ENCODE measurements at regions not wholly inside any gene's neighbourhood (a gene's known extent, or its start where the extent isn't known, plus 50 kb on each side); places are given as distances from the start of the nearest gene placed in this dataset.

DNA sequence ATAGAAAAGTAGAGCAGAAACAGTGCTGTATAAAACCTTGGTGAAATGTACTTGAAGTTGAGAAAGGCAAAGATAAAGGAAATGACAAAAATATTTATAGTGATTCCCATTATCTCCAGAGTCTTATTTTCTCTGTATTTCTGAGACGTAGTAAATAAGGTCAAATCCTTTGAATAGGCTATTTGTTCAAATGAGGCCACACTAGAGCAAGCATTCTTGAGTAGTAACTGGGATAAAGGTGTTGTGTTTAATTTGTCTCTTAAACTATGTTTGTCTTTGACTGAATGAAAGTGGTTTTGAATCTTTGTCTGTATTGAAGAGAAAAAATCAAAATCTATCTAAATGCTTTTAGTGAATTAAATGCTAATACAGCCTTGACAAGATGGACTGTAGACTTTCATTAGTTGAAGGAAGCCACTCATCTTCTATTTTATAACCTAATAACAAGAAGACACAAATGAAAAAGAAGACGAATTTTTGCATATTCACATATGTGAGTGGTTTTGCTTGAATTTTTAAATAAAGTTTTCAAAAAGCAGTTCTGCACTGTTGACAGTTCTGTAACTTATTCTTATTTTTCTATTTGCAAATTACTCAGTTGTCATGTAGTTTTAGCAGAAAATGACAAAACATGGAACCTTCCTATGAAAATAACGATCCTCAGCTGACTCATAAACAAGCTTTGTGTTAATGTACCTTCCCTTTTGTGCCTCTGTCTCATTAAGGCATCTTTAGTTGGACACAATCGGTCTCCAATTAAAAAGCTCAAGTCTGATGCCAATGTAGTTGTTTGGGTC lies 94.8 kb upstream of the PCDH18 start:
- Histone ChIP-seq H3K9me3 (ENCODE audit: control insufficient read depth in 4 of 4, low read length in 3 of 4) (peaks cover 0 to 1% (median 0%) of the 10 kb centered on the region in 4 donors), H3K27ac (ENCODE audit: low read depth in 1 of 2, low read length in 2 of 2) (no peak overlapping the region), H3K36me3 (ENCODE audit: control insufficient read depth in 4 of 4, insufficient read depth in 3 of 4, low read depth in 1 of 4, low read length in 3 of 4) (no peaks in the 10 kb centered on the region), H3K4me1 (ENCODE audit: control insufficient read depth in 4 of 4, insufficient read depth in 4 of 4, low read length in 3 of 4) (no peaks in the 10 kb centered on the region), H3K27me3 (ENCODE audit: control insufficient read depth in 4 of 4, insufficient read depth in 4 of 4, low read length in 3 of 4) (no peaks in the 10 kb centered on the region), H3K4me3 (ENCODE audit: low read depth in 1 of 3, low read length in 3 of 3) (no peak overlapping the region), H3K9ac (ENCODE audit: low read depth in 1 of 2, low read length in 2 of 2) (no peak overlapping the region)
- TF ChIP-seq GABPA (IDR thresholded peaks at IDR 0.05 in 1 of 2, conservative IDR thresholded peaks at IDR 0.05 in 1 of 2), result no peak
- TF ChIP-seq EGR1 (IDR thresholded peaks at IDR 0.05; ENCODE audit: low read depth in 2 of 2), result no peak
- TF ChIP-seq, protein P1, sequence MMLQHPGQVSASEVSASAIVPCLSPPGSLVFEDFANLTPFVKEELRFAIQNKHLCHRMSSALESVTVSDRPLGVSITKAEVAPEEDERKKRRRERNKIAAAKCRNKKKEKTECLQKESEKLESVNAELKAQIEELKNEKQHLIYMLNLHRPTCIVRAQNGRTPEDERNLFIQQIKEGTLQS (IDR thresholded peaks at IDR 0.05), result no peak
- no peak for TF ChIP-seq RAD21 (IDR thresholded peaks at IDR 0.05)
- TF ChIP-seq, protein P2, sequence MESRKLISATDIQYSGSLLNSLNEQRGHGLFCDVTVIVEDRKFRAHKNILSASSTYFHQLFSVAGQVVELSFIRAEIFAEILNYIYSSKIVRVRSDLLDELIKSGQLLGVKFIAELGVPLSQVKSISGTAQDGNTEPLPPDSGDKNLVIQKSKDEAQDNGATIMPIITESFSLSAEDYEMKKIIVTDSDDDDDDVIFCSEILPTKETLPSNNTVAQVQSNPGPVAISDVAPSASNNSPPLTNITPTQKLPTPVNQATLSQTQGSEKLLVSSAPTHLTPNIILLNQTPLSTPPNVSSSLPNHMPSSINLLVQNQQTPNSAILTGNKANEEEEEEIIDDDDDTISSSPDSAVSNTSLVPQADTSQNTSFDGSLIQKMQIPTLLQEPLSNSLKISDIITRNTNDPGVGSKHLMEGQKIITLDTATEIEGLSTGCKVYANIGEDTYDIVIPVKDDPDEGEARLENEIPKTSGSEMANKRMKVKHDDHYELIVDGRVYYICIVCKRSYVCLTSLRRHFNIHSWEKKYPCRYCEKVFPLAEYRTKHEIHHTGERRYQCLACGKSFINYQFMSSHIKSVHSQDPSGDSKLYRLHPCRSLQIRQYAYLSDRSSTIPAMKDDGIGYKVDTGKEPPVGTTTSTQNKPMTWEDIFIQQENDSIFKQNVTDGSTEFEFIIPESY (IDR thresholded peaks at IDR 0.05), result no peak
- TF ChIP-seq TAF1 (conservative IDR thresholded peaks at IDR 0.05), result no peak
- no peak for TF ChIP-seq FOXA1 (IDR thresholded peaks at IDR 0.05)
- no peak for TF ChIP-seq FOXA2 (IDR thresholded peaks at IDR 0.05)
- no peak for TF ChIP-seq HNF4A (conservative IDR thresholded peaks at IDR 0.05)
- no peak for DNase-seq (ENCODE audit: low spot score)
- WGBS, result 53% methylated on average over 4 of the region's 4 CpGs

DNA sequence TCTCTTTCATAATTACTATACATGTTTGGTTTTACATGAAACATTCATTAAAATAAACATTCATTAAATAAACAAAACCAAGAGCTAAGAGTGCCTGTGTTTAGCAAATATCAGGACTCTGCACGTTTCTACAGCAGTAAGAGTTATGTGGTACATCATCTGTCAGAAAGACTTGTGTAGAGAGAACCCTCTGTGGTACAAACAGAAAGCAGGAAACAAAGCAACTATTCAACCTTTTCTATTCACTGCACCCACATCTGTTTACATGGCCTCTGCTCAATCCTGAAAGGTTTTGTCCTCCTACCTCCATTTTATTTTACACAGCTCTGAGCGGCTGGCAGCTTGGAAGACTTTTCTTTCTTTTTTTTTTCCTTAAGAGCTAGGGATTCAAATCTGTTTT lies 90.7 kb upstream of the PCDH18 start:
- Histone ChIP-seq H3K4me3 (ENCODE audit: low read depth in 1 of 3, low read length in 3 of 3) (no peak overlapping the region), H3K27me3 (ENCODE audit: control insufficient read depth in 4 of 4, insufficient read depth in 4 of 4, low read length in 3 of 4) (no peaks in the 10 kb centered on the region), H3K4me1 (ENCODE audit: control insufficient read depth in 4 of 4, insufficient read depth in 4 of 4, low read length in 3 of 4) (no peaks in the 10 kb centered on the region), H3K9ac (ENCODE audit: low read depth in 1 of 2, low read length in 2 of 2) (no peak overlapping the region), H3K36me3 (ENCODE audit: control insufficient read depth in 4 of 4, insufficient read depth in 3 of 4, low read depth in 1 of 4, low read length in 3 of 4) (no peaks in the 10 kb centered on the region), H3K9me3 (ENCODE audit: control insufficient read depth in 4 of 4, low read length in 3 of 4) (no peaks in the 10 kb centered on the region), H3K27ac (ENCODE audit: low read depth in 1 of 2, low read length in 2 of 2) (no peak overlapping the region)
- TF ChIP-seq, protein P3, sequence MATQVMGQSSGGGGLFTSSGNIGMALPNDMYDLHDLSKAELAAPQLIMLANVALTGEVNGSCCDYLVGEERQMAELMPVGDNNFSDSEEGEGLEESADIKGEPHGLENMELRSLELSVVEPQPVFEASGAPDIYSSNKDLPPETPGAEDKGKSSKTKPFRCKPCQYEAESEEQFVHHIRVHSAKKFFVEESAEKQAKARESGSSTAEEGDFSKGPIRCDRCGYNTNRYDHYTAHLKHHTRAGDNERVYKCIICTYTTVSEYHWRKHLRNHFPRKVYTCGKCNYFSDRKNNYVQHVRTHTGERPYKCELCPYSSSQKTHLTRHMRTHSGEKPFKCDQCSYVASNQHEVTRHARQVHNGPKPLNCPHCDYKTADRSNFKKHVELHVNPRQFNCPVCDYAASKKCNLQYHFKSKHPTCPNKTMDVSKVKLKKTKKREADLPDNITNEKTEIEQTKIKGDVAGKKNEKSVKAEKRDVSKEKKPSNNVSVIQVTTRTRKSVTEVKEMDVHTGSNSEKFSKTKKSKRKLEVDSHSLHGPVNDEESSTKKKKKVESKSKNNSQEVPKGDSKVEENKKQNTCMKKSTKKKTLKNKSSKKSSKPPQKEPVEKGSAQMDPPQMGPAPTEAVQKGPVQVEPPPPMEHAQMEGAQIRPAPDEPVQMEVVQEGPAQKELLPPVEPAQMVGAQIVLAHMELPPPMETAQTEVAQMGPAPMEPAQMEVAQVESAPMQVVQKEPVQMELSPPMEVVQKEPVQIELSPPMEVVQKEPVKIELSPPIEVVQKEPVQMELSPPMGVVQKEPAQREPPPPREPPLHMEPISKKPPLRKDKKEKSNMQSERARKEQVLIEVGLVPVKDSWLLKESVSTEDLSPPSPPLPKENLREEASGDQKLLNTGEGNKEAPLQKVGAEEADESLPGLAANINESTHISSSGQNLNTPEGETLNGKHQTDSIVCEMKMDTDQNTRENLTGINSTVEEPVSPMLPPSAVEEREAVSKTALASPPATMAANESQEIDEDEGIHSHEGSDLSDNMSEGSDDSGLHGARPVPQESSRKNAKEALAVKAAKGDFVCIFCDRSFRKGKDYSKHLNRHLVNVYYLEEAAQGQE (IDR thresholded peaks at IDR 0.05), result no peak
- TF ChIP-seq SP1 (IDR thresholded peaks at IDR 0.05) (no peak), YY1 (IDR thresholded peaks at IDR 0.05) (no peak), RXRA (IDR thresholded peaks at IDR 0.05) (no peak), NR2F2 (IDR thresholded peaks at IDR 0.05) (no peak), EGR1 (IDR thresholded peaks at IDR 0.05; ENCODE audit: low read depth in 2 of 2) (no peak), RAD21 (IDR thresholded peaks at IDR 0.05) (no peak), FOXA1 (IDR thresholded peaks at IDR 0.05) (no peak), GABPA (IDR thresholded peaks at IDR 0.05 in 1 of 2, conservative IDR thresholded peaks at IDR 0.05 in 1 of 2) (no peak)
- TF ChIP-seq, protein P2 (IDR thresholded peaks at IDR 0.05), result no peak
- TF ChIP-seq, protein P4, sequence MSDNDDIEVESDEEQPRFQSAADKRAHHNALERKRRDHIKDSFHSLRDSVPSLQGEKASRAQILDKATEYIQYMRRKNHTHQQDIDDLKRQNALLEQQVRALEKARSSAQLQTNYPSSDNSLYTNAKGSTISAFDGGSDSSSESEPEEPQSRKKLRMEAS (IDR thresholded peaks at IDR 0.05), result no peak
- no peak for DNase-seq (ENCODE audit: low spot score)
- WGBS, result 44% methylated on average over 2 of the region's 2 CpGs

Measured in liver (tissue), 7 donors.